NT2/D1 (cell line): ENCODE measurements at regions not wholly inside any gene's neighbourhood (a gene's known extent, or its start where the extent isn't known, plus 50 kb on each side); places are given as distances from the start of the nearest gene placed in this dataset.

Experiments
- YY1 ChIP-seq: IDR thresholded peaks from 2 replicates; pipeline ENCODE4 v1.6.1; 2011; ENCODE audit not compliant: insufficient read length, insufficient read depth
- ZNF274 ChIP-seq: IDR thresholded peaks from 2 replicates; pipeline ENCODE4 v1.6.1; 2011; ENCODE audit warnings: mild to moderate bottlenecking, low read depth, low read length

- no peak for TF ChIP-seq YY1
- no peak for TF ChIP-seq ZNF274
Measured at GRCh38 chr20:10786678-10787077, 112.9 kb upstream of the JAG1 start.
